Astrocyte (in vitro differentiated cells and primary cell): ENCODE measurements at regions not wholly inside any gene's neighbourhood (a gene's known extent, or its start where the extent isn't known, plus 50 kb on each side); places are given as distances from the start of the nearest gene placed in this dataset.

Source experiments
- DNase-seq: peaks from one replicate; pipeline ENCODE4 v3.0.0-alpha.2; 2010; ENCODE audit warnings: low read depth
- FAIRE-seq: peaks from 2 replicates; lab custom pipeline; 2011; peaks lifted over from hg19 to GRCh38; lab: Jason Lieb, UNC
- H2AFZ ChIP-seq: 2 replicates; pipeline ENCODE4 v1.6.0; 2012; ENCODE audit warnings: low read depth, low read length, inconsistent platforms
- H3K27ac ChIP-seq: 2 replicates; pipeline ENCODE4 v1.5.1; 2011; ENCODE audit warnings: low read depth, low read length, inconsistent platforms
- H3K27me3 ChIP-seq: 2 replicates; pipeline ENCODE4 v1.6.0; 2011; ENCODE audit warnings: low read length, inconsistent platforms; ENCODE audit not compliant: insufficient read depth
- H3K36me3 ChIP-seq: 2 replicates; pipeline ENCODE4 v1.5.1; 2011; ENCODE audit warnings: low read length, inconsistent platforms; ENCODE audit not compliant: insufficient read depth
- H3K4me1 ChIP-seq: 2 replicates; pipeline ENCODE4 v1.5.1; 2011; ENCODE audit warnings: low read length, inconsistent platforms; ENCODE audit not compliant: insufficient read depth
- H3K4me2 ChIP-seq: 2 replicates; pipeline ENCODE4 v1.6.0; 2012; ENCODE audit warnings: low read length, inconsistent platforms
- H3K4me3 ChIP-seq: 2 replicates; pipeline ENCODE4 v1.5.1; 2011; ENCODE audit warnings: low read depth, mild to moderate bottlenecking, low read length, inconsistent platforms; ENCODE audit not compliant: insufficient read depth
- H3K79me2 ChIP-seq: 2 replicates; pipeline ENCODE4 v1.6.0; 2012; ENCODE audit warnings: mild to moderate bottlenecking, low read length, inconsistent platforms; ENCODE audit not compliant: insufficient read depth
- H3K9ac ChIP-seq: 2 replicates; pipeline ENCODE4 v1.6.0; 2012; ENCODE audit warnings: mild to moderate bottlenecking, low read length, inconsistent platforms
- H3K9me3 ChIP-seq: 2 replicates; pipeline ENCODE4 v1.5.1; 2012; ENCODE audit warnings: low read depth, mild to moderate bottlenecking, low read length, inconsistent platforms; ENCODE audit not compliant: insufficient read depth
- H4K20me1 ChIP-seq: 2 replicates; pipeline ENCODE4 v1.6.0; 2012; ENCODE audit warnings: low read length, inconsistent platforms; ENCODE audit not compliant: insufficient read depth
- H3K27ac Mint-ChIP-seq: one replicate; pipeline ENCODE4 v1.8.0; 2021; ENCODE audit warnings: mild to moderate bottlenecking, mixed read lengths; ENCODE audit not compliant: unreplicated experiment
- H3K27me3 Mint-ChIP-seq: one replicate; pipeline ENCODE4 v1.8.0; 2021; ENCODE audit warnings: low read depth, mixed read lengths; ENCODE audit not compliant: unreplicated experiment
- H3K36me3 Mint-ChIP-seq: one replicate; pipeline ENCODE4 v1.8.0; 2021; ENCODE audit warnings: low read depth, mixed read lengths; ENCODE audit not compliant: unreplicated experiment
- H3K4me1 Mint-ChIP-seq: one replicate; pipeline ENCODE4 v1.8.0; 2021; ENCODE audit warnings: low read depth, mixed read lengths; ENCODE audit not compliant: unreplicated experiment
- H3K4me3 Mint-ChIP-seq: one replicate; pipeline ENCODE4 v1.8.0; 2021; ENCODE audit warnings: mild to moderate bottlenecking, moderate library complexity, mixed read lengths; ENCODE audit not compliant: unreplicated experiment
- H3K9me3 Mint-ChIP-seq: one replicate; pipeline ENCODE4 v1.8.0; 2021; ENCODE audit warnings: mild to moderate bottlenecking, mixed read lengths; ENCODE audit not compliant: unreplicated experiment
- EZH2 ChIP-seq: IDR thresholded peaks from 2 replicates; pipeline ENCODE4 v1.6.1; 2012; ENCODE audit warnings: mild to moderate bottlenecking, low read length, inconsistent platforms; ENCODE audit not compliant: insufficient read depth
- TF ChIP-seq, protein P1 (sequence below): IDR thresholded peaks from 2 replicates; pipeline ENCODE4 v1.5.1; 2011; ENCODE audit warnings: low read depth, mild to moderate bottlenecking, inconsistent platforms, low read length, moderate library complexity; ENCODE audit not compliant: insufficient read depth

DNA sequence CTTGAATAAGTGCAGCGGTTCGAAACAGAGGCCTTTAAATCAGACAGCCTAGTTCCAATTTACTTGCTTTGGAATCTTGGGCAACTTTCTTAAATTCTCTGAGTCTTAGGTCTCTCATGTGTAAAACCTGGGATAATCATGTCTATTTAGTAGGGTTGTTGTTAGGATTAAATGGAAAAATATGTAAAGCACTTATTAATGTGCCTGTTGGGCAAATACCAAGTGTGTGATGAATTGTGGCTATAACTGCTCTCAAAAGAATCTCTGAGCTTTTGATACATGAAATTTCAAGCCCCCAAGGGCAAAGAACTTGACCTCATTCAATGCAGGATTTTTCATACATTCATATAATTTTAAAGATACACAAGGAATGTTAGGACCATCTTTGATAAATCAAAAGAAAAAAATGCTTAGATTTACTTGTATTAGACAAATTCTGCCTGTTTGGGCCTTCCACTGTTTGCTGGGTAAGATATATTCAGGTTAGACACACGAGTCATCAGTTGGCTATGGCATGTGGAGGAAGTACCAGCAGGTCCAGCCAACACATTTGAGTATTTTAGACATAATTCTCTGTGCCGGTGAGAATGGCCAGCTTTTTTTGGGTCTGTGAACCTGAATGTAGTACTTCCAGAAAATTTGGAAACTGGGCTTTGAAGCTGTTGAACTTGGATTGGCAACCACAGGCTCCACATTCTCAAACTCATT, 241.4 kb upstream of the CNKSR2 start:
- no peaks in the 10 kb centered on the region for H3K27me3 ChIP-seq
- Mint-ChIP-seq H3K9me3 (peaks cover 2% of the 10 kb centered on the region), H3K4me1 (no peaks in the 10 kb centered on the region), H3K27me3 (no peaks in the 10 kb centered on the region), H3K36me3 (no peaks in the 10 kb centered on the region), H3K4me3 (no peak overlapping the region), H3K27ac (peak overlapping the region; percentile 48)
- TF ChIP-seq, protein P1, sequence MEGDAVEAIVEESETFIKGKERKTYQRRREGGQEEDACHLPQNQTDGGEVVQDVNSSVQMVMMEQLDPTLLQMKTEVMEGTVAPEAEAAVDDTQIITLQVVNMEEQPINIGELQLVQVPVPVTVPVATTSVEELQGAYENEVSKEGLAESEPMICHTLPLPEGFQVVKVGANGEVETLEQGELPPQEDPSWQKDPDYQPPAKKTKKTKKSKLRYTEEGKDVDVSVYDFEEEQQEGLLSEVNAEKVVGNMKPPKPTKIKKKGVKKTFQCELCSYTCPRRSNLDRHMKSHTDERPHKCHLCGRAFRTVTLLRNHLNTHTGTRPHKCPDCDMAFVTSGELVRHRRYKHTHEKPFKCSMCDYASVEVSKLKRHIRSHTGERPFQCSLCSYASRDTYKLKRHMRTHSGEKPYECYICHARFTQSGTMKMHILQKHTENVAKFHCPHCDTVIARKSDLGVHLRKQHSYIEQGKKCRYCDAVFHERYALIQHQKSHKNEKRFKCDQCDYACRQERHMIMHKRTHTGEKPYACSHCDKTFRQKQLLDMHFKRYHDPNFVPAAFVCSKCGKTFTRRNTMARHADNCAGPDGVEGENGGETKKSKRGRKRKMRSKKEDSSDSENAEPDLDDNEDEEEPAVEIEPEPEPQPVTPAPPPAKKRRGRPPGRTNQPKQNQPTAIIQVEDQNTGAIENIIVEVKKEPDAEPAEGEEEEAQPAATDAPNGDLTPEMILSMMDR, result no peak
- no peak for TF ChIP-seq EZH2
- FAIRE-seq (peak; percentile 78), DNase-seq (no peak)
- H3K9me3 ChIP-seq, result no peaks in the 10 kb centered on the region
- no peaks in the 10 kb centered on the region for H4K20me1 ChIP-seq
- H3K79me2 ChIP-seq, result no peaks in the 10 kb centered on the region
- H3K4me1 ChIP-seq, result no peaks in the 10 kb centered on the region
- H2AFZ ChIP-seq, result no peak overlapping the region
- no peak overlapping the region for H3K27ac ChIP-seq
- no peaks in the 10 kb centered on the region for H3K36me3 ChIP-seq
- H3K4me3 ChIP-seq, result no peak overlapping the region
- H3K9ac ChIP-seq, result no peak overlapping the region
- H3K4me2 ChIP-seq, result no peak overlapping the region

- no peaks in the 10 kb centered on the region for H3K36me3 ChIP-seq
- H3K27ac Mint-ChIP-seq, result no peak overlapping the region
- no peak overlapping the region for H2AFZ ChIP-seq
- no peaks in the 10 kb centered on the region for H3K27me3 Mint-ChIP-seq
- no peaks in the 10 kb centered on the region for H3K4me1 ChIP-seq
- no peaks in the 10 kb centered on the region for H3K36me3 Mint-ChIP-seq
- no peaks in the 10 kb centered on the region for H3K9me3 ChIP-seq
- peak; percentile 73 for FAIRE-seq
- no peaks in the 10 kb centered on the region for H4K20me1 ChIP-seq
- no peak for DNase-seq
- no peak overlapping the region for H3K4me2 ChIP-seq
- peaks cover 18% of the 10 kb centered on the region for H3K4me1 Mint-ChIP-seq
- no peak overlapping the region for H3K27ac ChIP-seq
- no peaks in the 10 kb centered on the region for H3K27me3 ChIP-seq
- no peak overlapping the region for H3K4me3 Mint-ChIP-seq
- TF ChIP-seq EZH2, result no peak
- TF ChIP-seq, protein P1, result no peak
- H3K4me3 ChIP-seq, result no peak overlapping the region
- no peaks in the 10 kb centered on the region for H3K79me2 ChIP-seq
- no peak overlapping the region for H3K9ac ChIP-seq
- H3K9me3 Mint-ChIP-seq, result no peaks in the 10 kb centered on the region
These were observed 224.0 kb upstream of the CNKSR2 start for GRCh38 chrX:21150208-21150607.

DNA sequence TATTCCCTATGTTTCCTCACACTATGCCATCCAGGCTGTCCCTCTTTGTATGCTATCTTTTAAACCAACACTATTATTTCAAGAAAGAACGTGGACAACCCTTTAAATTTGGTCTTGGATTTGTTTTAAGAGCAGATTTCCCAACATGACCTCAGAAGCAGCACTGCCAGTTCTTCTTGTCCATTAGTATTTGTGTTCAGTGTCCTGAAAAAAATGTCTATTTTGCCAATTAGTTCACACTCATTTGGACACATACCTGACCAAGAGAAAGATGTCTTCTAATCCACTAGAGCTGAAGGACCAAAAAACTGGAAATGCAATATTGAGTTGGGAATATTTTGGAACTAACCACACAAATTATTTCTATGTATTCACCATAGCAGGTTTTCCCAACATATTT, 223.2 kb upstream of the CNKSR2 start:
- Histone ChIP-seq H3K79me2 (no peaks in the 10 kb centered on the region), H3K27me3 (no peaks in the 10 kb centered on the region), H2AFZ (no peak overlapping the region), H3K4me2 (no peak overlapping the region), H3K9ac (no peak overlapping the region), H3K4me1 (no peaks in the 10 kb centered on the region), H4K20me1 (no peaks in the 10 kb centered on the region), H3K9me3 (no peaks in the 10 kb centered on the region), H3K4me3 (no peak overlapping the region), H3K36me3 (no peaks in the 10 kb centered on the region), H3K27ac (no peak overlapping the region)
- no peak for FAIRE-seq
- TF ChIP-seq, protein P1, result no peak
- TF ChIP-seq EZH2, result no peak
- no peak overlapping the region for H3K27ac Mint-ChIP-seq
- DNase-seq, result no peak
- H3K4me1 Mint-ChIP-seq, result peaks cover 21% of the 10 kb centered on the region
- no peaks in the 10 kb centered on the region for H3K27me3 Mint-ChIP-seq
- H3K9me3 Mint-ChIP-seq, result no peaks in the 10 kb centered on the region
- no peaks in the 10 kb centered on the region for H3K36me3 Mint-ChIP-seq
- no peak overlapping the region for H3K4me3 Mint-ChIP-seq
